ENCODE measurements at regions not wholly inside any gene's neighbourhood (a gene's known extent, or its start where the extent isn't known, plus 50 kb on each side); places are given as distances from the start of the nearest gene placed in this dataset.

- H3K27ac ChIP-seq (ENCODE audit: low read depth in 2 of 2, low read length in 2 of 2): no peak overlapping the region
- TF ChIP-seq, protein P1, sequence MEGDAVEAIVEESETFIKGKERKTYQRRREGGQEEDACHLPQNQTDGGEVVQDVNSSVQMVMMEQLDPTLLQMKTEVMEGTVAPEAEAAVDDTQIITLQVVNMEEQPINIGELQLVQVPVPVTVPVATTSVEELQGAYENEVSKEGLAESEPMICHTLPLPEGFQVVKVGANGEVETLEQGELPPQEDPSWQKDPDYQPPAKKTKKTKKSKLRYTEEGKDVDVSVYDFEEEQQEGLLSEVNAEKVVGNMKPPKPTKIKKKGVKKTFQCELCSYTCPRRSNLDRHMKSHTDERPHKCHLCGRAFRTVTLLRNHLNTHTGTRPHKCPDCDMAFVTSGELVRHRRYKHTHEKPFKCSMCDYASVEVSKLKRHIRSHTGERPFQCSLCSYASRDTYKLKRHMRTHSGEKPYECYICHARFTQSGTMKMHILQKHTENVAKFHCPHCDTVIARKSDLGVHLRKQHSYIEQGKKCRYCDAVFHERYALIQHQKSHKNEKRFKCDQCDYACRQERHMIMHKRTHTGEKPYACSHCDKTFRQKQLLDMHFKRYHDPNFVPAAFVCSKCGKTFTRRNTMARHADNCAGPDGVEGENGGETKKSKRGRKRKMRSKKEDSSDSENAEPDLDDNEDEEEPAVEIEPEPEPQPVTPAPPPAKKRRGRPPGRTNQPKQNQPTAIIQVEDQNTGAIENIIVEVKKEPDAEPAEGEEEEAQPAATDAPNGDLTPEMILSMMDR (IDR thresholded peaks at IDR 0.05; ENCODE audit: borderline replicate concordance, extremely low read depth, insufficient read depth): no peak
- DNase-seq (no peak), FAIRE-seq (no peak)
- peaks cover 0 to 7% (median 6%) of the 10 kb centered on the region in 3 donors for H3K4me1 ChIP-seq (ENCODE audit: control insufficient read depth in 2 of 3, insufficient read depth in 2 of 3, low read depth in 1 of 3, low read length in 3 of 3)
- no peak overlapping the region for H3K4me3 ChIP-seq (ENCODE audit: low read length in 3 of 3)
- peaks cover 2% of the 10 kb centered on the region for H3K27me3 ChIP-seq (ENCODE audit: control insufficient read depth, insufficient read depth, low read length)
- intact Hi-C loops (cut with DNase I): no loop called here
- no peak overlapping the region for H3K9ac ChIP-seq (ENCODE audit: low read length in 3 of 3)
- no peaks in the 10 kb centered on the region for H3K9me3 ChIP-seq (ENCODE audit: control insufficient read depth in 2 of 3, insufficient read depth in 1 of 3, low read length in 3 of 3)
- no peaks in the 10 kb centered on the region for H3K36me3 ChIP-seq (ENCODE audit: control insufficient read depth in 2 of 3, insufficient read depth in 3 of 3, low read length in 3 of 3)
These were observed 199.7 kb downstream of the UACA start for GRCh38 chr15:70563561-70564095.

- no peak for DNase-seq
- TF ChIP-seq, protein P1 (IDR thresholded peaks at IDR 0.05; ENCODE audit: borderline replicate concordance, extremely low read depth, insufficient read depth): no peak
These were observed 200.5 kb downstream of the UACA start for GRCh38 chr15:70562906-70563305.

GRCh38 chr15:70561885-70562284 lies 201.5 kb downstream of the UACA start:
- Histone ChIP-seq H3K36me3 (ENCODE audit: control insufficient read depth in 2 of 3, insufficient read depth in 3 of 3, low read length in 3 of 3) (no peaks in the 10 kb centered on the region), H3K27me3 (ENCODE audit: control insufficient read depth, insufficient read depth, low read length) (peaks cover 4% of the 10 kb centered on the region), H3K9me3 (ENCODE audit: control insufficient read depth in 2 of 3, insufficient read depth in 1 of 3, low read length in 3 of 3) (no peaks in the 10 kb centered on the region), H3K27ac (ENCODE audit: low read depth in 2 of 2, low read length in 2 of 2) (no peak overlapping the region), H3K9ac (ENCODE audit: low read length in 3 of 3) (no peak overlapping the region), H3K4me1 (ENCODE audit: control insufficient read depth in 2 of 3, insufficient read depth in 2 of 3, low read depth in 1 of 3, low read length in 3 of 3) (peaks cover 0 to 10% (median 8%) of the 10 kb centered on the region in 3 donors), H3K4me3 (ENCODE audit: low read length in 3 of 3) (no peak overlapping the region)
- intact Hi-C loops (cut with DNase I): no loop called here
- TF ChIP-seq, protein P1 (IDR thresholded peaks at IDR 0.05; ENCODE audit: borderline replicate concordance, extremely low read depth, insufficient read depth): no peak
- no peak for FAIRE-seq
- DNase-seq: no peak

More at GRCh38 chr15:70562906-70563305, 200.5 kb downstream of the UACA start:
- intact Hi-C loops (cut with DNase I): no loop called here
- Histone ChIP-seq H3K9me3 (ENCODE audit: control insufficient read depth in 2 of 3, insufficient read depth in 1 of 3, low read length in 3 of 3) (no peaks in the 10 kb centered on the region), H3K27ac (ENCODE audit: low read depth in 2 of 2, low read length in 2 of 2) (no peak overlapping the region), H3K4me3 (ENCODE audit: low read length in 3 of 3) (no peak overlapping the region), H3K4me1 (ENCODE audit: control insufficient read depth in 2 of 3, insufficient read depth in 2 of 3, low read depth in 1 of 3, low read length in 3 of 3) (peaks cover 0 to 10% (median 8%) of the 10 kb centered on the region in 3 donors), H3K36me3 (ENCODE audit: control insufficient read depth in 2 of 3, insufficient read depth in 3 of 3, low read length in 3 of 3) (no peaks in the 10 kb centered on the region), H3K27me3 (ENCODE audit: control insufficient read depth, insufficient read depth, low read length) (peaks cover 4% of the 10 kb centered on the region), H3K9ac (ENCODE audit: low read length in 3 of 3) (no peak overlapping the region)
- no peak for FAIRE-seq
